ENCODE measurements at regions not wholly inside any gene's neighbourhood (a gene's known extent, or its start where the extent isn't known, plus 50 kb on each side); places are given as distances from the start of the nearest gene placed in this dataset.
"Not testable (repeated sequence)": the region's sequence is repeated elsewhere in the genome, so short reads cannot be mapped to it uniquely, and the experiment has no call there.

DNA sequence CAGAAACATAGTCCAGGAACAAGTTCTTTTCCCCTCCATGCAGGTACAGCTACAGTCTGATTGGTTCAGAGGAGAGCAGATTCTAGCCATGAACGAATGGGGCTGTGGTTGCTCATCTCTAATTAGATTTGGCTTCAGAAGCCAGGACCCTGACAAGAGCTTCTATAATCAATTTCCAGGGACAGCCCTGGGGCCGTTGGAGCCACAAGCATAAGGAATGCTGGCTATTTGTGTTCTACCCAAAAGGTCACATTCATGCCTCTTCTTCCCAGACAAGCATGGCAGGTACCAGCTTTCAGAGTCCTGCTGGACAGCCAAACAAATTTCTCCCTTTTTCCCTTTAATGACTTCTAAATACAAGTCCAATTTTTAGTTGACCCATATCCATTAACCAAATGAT is 215.5 kb upstream of the LRTM1 start (continued):
- TF ChIP-seq, protein P1, sequence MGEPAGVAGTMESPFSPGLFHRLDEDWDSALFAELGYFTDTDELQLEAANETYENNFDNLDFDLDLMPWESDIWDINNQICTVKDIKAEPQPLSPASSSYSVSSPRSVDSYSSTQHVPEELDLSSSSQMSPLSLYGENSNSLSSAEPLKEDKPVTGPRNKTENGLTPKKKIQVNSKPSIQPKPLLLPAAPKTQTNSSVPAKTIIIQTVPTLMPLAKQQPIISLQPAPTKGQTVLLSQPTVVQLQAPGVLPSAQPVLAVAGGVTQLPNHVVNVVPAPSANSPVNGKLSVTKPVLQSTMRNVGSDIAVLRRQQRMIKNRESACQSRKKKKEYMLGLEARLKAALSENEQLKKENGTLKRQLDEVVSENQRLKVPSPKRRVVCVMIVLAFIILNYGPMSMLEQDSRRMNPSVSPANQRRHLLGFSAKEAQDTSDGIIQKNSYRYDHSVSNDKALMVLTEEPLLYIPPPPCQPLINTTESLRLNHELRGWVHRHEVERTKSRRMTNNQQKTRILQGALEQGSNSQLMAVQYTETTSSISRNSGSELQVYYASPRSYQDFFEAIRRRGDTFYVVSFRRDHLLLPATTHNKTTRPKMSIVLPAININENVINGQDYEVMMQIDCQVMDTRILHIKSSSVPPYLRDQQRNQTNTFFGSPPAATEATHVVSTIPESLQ (CRISPR knock-in tag; IDR thresholded peaks at IDR 0.05) = no peak
- TF ChIP-seq PRRX2 (CRISPR knock-in tag; IDR thresholded peaks at IDR 0.05) (no peak), KAT7 (CRISPR knock-in tag; IDR thresholded peaks at IDR 0.05; ENCODE audit: borderline replicate concordance) (no peak), ZNF317 (CRISPR knock-in tag; IDR thresholded peaks at IDR 0.05; ENCODE audit: borderline replicate concordance, low read depth) (no peak), JAZF1 (CRISPR knock-in tag; IDR thresholded peaks at IDR 0.05) (no peak), ATF1 (CRISPR knock-in tag; IDR thresholded peaks at IDR 0.05) (no peak)
- TF ChIP-seq, protein P2, sequence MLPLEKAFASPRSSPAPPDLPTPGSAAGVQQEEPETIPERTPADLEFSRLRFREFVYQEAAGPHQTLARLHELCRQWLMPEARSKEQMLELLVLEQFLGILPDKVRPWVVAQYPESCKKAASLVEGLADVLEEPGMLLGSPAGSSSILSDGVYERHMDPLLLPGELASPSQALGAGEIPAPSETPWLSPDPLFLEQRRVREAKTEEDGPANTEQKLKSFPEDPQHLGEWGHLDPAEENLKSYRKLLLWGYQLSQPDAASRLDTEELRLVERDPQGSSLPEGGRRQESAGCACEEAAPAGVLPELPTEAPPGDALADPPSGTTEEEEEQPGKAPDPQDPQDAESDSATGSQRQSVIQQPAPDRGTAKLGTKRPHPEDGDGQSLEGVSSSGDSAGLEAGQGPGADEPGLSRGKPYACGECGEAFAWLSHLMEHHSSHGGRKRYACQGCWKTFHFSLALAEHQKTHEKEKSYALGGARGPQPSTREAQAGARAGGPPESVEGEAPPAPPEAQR (CRISPR knock-in tag; IDR thresholded peaks at IDR 0.05) = no peak
- TF ChIP-seq, protein P3, sequence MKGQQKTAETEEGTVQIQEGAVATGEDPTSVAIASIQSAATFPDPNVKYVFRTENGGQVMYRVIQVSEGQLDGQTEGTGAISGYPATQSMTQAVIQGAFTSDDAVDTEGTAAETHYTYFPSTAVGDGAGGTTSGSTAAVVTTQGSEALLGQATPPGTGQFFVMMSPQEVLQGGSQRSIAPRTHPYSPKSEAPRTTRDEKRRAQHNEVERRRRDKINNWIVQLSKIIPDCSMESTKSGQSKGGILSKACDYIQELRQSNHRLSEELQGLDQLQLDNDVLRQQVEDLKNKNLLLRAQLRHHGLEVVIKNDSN (CRISPR knock-in tag; IDR thresholded peaks at IDR 0.05) = no peak

DNA sequence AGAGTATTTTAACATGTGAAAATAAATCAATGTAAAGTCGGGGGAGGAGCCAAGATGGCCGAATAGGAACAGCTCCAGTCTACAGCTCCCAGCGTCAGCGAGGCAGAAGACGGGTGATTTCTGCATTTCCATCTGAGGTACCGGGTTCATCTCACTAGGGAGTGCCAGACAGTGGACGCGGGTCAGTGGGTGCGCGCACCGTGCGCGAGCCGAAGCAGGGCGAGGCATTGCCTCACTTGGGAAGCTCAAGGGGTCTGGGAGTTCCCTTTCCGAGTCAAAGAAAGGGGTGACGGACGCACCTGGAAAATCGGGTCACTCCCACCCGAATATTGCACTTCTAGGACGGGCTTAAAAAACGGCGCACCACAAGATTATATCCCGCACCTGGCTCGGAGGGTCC is 208.4 kb upstream of the LRTM1 start:
- ATAC-seq; H3K4me3 Mint-ChIP-seq; POLR2A ChIA-PET; H3K4me1 Mint-ChIP-seq; DNase-seq (ENCODE audit: low spot score); H3K27me3 Mint-ChIP-seq (ENCODE audit: low read depth); H3K36me3 Mint-ChIP-seq: not testable (repeated sequence)
- H3K9me3 Mint-ChIP-seq = peaks cover 13% of the 10 kb centered on the region; the same call in 1 of the 2 replicates
- 0 out of 2 replicates have a peak overlapping the region, but pooled peaks have one; percentile 32 for H3K27ac Mint-ChIP-seq
- CTCF ChIA-PET = interaction anchor here (1.8 kb wide), 1 partner anchor 45 kb away, joined by 3 read pairs; no protein-coding TSS in a partner anchor

DNA sequence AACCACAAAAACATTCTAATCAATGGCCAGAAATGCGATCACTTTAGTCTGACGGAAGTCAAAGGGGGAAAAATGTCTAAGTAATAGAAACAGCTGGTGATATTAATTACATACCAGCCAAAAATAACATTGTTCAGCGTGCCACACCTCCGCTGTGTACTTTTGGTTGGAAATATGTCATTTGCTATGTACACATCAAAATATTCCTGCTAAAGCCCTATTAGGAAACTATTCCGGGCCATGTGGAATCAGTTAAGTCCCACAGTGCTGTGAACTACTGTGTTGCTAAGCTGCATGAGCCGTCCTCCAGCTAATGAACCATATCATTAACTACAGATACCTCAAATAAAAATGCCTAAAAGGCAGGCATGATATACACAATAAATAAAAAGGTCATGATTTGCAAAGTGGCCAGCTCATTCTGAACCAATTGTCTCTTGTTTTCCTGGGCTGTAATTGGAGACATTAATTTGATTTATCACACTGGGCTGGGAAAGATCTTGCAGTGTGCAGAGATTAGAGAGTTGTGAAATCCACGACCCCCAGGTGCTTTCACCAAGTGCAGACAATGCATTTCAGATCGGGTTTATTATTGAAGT is 200.5 kb upstream of the LRTM1 start:
- no peaks in the 10 kb centered on the region for H3K36me3 Mint-ChIP-seq
- TF ChIP-seq ZNF121 (CRISPR knock-in tag; IDR thresholded peaks at IDR 0.05) = no peak
- TF ChIP-seq, protein P4, sequence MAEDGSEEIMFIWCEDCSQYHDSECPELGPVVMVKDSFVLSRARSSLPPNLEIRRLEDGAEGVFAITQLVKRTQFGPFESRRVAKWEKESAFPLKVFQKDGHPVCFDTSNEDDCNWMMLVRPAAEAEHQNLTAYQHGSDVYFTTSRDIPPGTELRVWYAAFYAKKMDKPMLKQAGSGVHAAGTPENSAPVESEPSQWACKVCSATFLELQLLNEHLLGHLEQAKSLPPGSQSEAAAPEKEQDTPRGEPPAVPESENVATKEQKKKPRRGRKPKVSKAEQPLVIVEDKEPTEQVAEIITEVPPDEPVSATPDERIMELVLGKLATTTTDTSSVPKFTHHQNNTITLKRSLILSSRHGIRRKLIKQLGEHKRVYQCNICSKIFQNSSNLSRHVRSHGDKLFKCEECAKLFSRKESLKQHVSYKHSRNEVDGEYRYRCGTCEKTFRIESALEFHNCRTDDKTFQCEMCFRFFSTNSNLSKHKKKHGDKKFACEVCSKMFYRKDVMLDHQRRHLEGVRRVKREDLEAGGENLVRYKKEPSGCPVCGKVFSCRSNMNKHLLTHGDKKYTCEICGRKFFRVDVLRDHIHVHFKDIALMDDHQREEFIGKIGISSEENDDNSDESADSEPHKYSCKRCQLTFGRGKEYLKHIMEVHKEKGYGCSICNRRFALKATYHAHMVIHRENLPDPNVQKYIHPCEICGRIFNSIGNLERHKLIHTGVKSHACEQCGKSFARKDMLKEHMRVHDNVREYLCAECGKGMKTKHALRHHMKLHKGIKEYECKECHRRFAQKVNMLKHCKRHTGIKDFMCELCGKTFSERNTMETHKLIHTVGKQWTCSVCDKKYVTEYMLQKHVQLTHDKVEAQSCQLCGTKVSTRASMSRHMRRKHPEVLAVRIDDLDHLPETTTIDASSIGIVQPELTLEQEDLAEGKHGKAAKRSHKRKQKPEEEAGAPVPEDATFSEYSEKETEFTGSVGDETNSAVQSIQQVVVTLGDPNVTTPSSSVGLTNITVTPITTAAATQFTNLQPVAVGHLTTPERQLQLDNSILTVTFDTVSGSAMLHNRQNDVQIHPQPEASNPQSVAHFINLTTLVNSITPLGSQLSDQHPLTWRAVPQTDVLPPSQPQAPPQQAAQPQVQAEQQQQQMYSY (CRISPR knock-in tag; IDR thresholded peaks at IDR 0.05) = no peak
- TF ChIP-seq, protein P5, sequence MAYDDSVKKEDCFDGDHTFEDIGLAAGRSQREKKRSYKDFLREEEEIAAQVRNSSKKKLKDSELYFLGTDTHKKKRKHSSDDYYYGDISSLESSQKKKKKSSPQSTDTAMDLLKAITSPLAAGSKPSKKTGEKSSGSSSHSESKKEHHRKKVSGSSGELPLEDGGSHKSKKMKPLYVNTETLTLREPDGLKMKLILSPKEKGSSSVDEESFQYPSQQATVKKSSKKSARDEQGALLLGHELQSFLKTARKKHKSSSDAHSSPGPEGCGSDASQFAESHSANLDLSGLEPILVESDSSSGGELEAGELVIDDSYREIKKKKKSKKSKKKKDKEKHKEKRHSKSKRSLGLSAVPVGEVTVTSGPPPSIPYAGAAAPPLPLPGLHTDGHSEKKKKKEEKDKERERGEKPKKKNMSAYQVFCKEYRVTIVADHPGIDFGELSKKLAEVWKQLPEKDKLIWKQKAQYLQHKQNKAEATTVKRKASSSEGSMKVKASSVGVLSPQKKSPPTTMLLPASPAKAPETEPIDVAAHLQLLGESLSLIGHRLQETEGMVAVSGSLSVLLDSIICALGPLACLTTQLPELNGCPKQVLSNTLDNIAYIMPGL (CRISPR knock-in tag; IDR thresholded peaks at IDR 0.05) = no peak
- no peak for TF ChIP-seq TCF7 (CRISPR knock-in tag; IDR thresholded peaks at IDR 0.05; ENCODE audit: low read depth)
- H3K27me3 Mint-ChIP-seq (ENCODE audit: low read depth) = no peaks in the 10 kb centered on the region
- H3K4me1 Mint-ChIP-seq = peaks cover 11% of the 10 kb centered on the region
- H3K9me3 Mint-ChIP-seq = 0 out of 2 replicates have a peak, but pooled peaks cover 3% of the 10 kb centered on the region
- POLR2A ChIA-PET = no interaction called here
- no peak for ATAC-seq
- CTCF ChIA-PET = no interaction called here
- no peak overlapping the region for H3K27ac Mint-ChIP-seq
- no peak for DNase-seq (ENCODE audit: low spot score)
- no peak overlapping the region for H3K4me3 Mint-ChIP-seq
